Mucosa of descending colon (tissue), 3 donors: ENCODE measurements at regions not wholly inside any gene's neighbourhood (a gene's known extent, or its start where the extent isn't known, plus 50 kb on each side); places are given as distances from the start of the nearest gene placed in this dataset.

Experiments used
- ATAC-seq: fragments of 200-7000 bp; cut with Tn5 transposase; one replicate; pipeline ENCODE4 v1.9.1; 2020; ENCODE audit warnings: mild to moderate bottlenecking, moderate library complexity
- DNase-seq, 3 donors: peaks; one replicate each; pipeline ENCODE4 v3.0.0-alpha.2; 2020
- H3K36me3 ChIP-seq: fragments of 200-600 bp; one replicate; pipeline ENCODE4 v1.8.0; 2021; ENCODE audit warnings: low read depth, mild to moderate bottlenecking
- H3K4me1 ChIP-seq: fragments of 200-600 bp; one replicate; pipeline ENCODE4 v1.8.0; 2021; ENCODE audit warnings: low read depth, mild to moderate bottlenecking
- H3K4me3 ChIP-seq: fragments of 200-600 bp; one replicate; pipeline ENCODE4 v1.8.0; 2021; ENCODE audit warnings: mild to moderate bottlenecking
- H3K9me3 ChIP-seq: fragments of 200-600 bp; one replicate; pipeline ENCODE4 v1.8.0; 2021; ENCODE audit warnings: mild to moderate bottlenecking
- intact Hi-C, 2 donors: fragments of 100-400 bp; cut with DNase I in 1 of 2; cut with micrococcal nuclease in 1 of 2; formaldehyde crosslinking; loops; one replicate each; pipeline versions ENCODE4 v1.11.0 to v1.11.1; 2022; cut with DNase I, micrococcal nuclease
- TF ChIP-seq, protein P1 (sequence below): fragments of 200-600 bp; IDR thresholded peaks from one replicate; pipeline ENCODE4 v1.8.0; 2022; ENCODE audit warnings: antibody characterized with exemption, mild to moderate bottlenecking
- donor health status: DM: no; HTN: no; CAD: no; lungs with moderate emphysema.
- donor health status: DM: no; HTN: no; CAD: no.
- donor health status: DM: no; HTN: yes; CAD: no.

DNA sequence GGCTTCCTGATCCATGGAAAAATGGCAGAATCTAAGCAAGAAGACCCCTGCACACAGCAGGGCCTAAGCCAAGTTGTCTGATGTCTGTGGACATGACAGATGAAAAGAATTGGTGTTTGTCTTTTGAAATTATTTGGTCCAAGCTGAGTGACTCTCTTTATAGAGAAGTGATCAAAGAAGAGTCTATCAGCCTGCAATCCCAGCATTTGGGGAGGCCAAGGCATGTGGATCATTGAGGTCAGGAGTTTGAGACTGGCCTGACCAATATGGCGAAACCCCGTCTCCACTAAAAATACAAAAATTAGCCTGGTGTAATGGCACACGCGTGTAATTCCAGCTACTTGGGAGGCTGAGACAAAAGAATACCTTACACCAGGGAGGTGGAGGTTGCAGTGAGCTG lies 64.8 kb upstream of the TUNAR start:
- Histone ChIP-seq H3K36me3 (no peaks in the 10 kb centered on the region), H3K9me3 (peaks cover 6% of the 10 kb centered on the region), H3K4me3 (no peak overlapping the region), H3K4me1 (no peaks in the 10 kb centered on the region)
- ATAC-seq (no peak), DNase-seq (no peak)
- intact Hi-C loops, result no loop called here
- TF ChIP-seq, protein P1, sequence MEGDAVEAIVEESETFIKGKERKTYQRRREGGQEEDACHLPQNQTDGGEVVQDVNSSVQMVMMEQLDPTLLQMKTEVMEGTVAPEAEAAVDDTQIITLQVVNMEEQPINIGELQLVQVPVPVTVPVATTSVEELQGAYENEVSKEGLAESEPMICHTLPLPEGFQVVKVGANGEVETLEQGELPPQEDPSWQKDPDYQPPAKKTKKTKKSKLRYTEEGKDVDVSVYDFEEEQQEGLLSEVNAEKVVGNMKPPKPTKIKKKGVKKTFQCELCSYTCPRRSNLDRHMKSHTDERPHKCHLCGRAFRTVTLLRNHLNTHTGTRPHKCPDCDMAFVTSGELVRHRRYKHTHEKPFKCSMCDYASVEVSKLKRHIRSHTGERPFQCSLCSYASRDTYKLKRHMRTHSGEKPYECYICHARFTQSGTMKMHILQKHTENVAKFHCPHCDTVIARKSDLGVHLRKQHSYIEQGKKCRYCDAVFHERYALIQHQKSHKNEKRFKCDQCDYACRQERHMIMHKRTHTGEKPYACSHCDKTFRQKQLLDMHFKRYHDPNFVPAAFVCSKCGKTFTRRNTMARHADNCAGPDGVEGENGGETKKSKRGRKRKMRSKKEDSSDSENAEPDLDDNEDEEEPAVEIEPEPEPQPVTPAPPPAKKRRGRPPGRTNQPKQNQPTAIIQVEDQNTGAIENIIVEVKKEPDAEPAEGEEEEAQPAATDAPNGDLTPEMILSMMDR, result no peak

DNA sequence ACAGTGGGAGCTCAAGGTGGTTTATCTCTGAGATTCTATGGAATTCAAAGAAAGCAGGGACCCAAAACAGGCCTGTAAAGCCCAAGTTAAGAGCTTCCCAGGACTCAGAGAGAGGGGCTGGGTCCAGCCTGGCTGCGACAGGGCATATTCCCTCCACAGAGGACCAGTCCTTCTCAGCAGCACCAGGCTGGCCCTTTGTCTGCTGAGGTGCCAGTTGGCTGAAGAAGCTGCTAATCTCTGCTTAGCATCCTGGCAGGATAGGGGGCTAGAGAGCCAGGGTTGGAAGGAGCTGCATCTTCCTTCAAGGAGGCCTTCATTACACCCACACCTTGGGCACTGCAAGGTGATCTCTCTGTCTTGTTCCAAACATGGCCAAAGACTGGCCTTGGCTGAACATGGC lies 68.3 kb upstream of the TUNAR start:
- TF ChIP-seq, protein P1, result no peak
- Histone ChIP-seq H3K9me3 (peaks cover 17% of the 10 kb centered on the region), H3K4me1 (no peaks in the 10 kb centered on the region), H3K36me3 (no peaks in the 10 kb centered on the region), H3K4me3 (no peak overlapping the region)
- ATAC-seq (no peak), DNase-seq (no peak)
- intact Hi-C loops, result no loop called here

DNA sequence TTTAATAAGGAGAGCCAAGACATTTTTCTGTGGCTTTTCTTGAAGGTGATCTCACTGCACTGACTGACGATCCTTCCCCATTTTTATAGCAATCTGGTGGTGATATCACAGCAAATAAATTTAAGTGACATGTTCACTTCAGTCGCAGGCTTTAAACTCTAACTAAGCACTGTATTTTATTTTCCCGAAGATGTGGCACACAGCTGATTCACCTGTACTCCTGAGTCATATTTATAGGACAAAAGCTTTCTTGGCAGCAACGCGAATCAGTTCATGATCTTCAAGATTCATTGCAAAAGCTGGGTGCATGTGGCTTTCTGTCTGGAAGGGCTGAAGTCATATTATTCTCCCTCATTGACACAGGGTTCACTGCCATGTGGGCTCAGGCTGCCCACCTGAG lies 79.8 kb upstream of the TUNAR start:
- Histone ChIP-seq H3K36me3 (no peaks in the 10 kb centered on the region), H3K4me3 (no peak overlapping the region), H3K4me1 (no peaks in the 10 kb centered on the region), H3K9me3 (no peaks in the 10 kb centered on the region)
- TF ChIP-seq, protein P1, result no peak
- ATAC-seq (no peak), DNase-seq (no peak)
- intact Hi-C loops, result no loop called here

DNA sequence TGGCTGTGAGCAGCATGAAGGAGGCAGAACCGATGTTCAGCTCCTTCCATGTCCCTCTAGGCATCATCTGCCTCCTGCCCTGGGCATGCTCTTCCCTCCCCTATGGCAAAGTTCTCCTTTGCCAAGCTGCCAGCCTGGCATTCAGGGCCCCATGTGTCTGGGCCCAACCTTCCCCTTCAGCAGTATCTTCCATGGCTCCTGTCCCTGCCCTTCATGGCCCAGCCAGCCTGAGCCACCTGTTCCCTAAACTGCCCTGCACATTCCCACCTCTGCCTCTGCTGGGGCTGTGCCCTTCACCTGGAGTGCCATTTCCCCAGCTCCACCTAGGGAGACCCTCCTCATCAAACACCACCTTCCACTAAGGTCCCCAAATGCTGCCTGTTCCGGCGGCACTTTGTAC lies 74.0 kb upstream of the TCL1A start:
- H3K36me3 ChIP-seq, result no peaks in the 10 kb centered on the region
- TF ChIP-seq, protein P1, result no peak
- H3K4me3 ChIP-seq, result no peak overlapping the region
- ATAC-seq, result no peak
- no peaks in the 10 kb centered on the region for H3K9me3 ChIP-seq
- no peaks in the 10 kb centered on the region for H3K4me1 ChIP-seq
- intact Hi-C loops, result no loop called here
- no peak for DNase-seq

DNA sequence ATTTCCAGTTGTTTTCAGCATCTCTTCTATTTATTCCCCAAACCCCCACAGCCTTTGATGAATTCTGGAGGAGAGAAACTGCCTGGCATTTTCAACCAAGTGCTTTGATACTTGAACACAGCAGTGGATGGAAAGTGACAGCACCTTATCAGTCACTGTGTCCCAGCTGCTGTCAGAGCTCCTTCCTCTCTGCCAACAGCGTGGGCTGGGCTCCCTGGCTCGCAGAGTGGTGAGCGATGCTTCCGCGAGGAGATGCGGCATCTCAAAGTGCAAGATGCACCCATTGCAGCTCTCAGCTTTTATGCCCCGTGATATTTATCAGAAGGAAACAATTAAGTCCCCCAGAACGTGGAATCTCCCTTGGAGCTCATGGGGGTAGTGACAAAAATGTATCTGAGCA lies 72.6 kb upstream of the TCL1A start:
- intact Hi-C loops, result no loop called here
- no peaks in the 10 kb centered on the region for H3K9me3 ChIP-seq
- no peak overlapping the region for H3K4me3 ChIP-seq
- TF ChIP-seq, protein P1, result no peak
- no peaks in the 10 kb centered on the region for H3K4me1 ChIP-seq
- no peak for ATAC-seq
- H3K36me3 ChIP-seq, result no peaks in the 10 kb centered on the region
- no peak for DNase-seq

DNA sequence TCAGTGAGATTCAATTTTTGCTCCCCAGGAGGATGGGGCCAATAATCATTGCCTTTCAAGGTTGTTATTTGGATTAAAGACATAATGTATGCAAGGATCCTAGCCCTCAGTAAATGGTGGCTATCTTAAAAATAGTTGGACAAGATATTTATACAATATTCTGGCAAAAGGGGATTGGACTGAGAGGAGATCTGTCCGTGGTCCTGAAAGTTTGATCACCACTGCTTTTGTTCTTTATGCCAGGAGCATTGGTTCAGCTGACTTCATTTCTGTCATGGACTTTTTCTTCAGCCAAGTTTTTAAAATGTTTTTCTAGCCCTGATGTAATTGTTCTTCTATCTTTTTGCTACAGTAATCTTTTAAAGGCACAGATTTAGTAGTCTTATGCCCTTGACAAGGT lies 70.2 kb upstream of the TCL1A start:
- ATAC-seq (no peak), DNase-seq (peak in 1 of 3 donors; percentile 13)
- no peak overlapping the region for H3K4me3 ChIP-seq
- TF ChIP-seq, protein P1, result no peak
- no peaks in the 10 kb centered on the region for H3K36me3 ChIP-seq
- H3K4me1 ChIP-seq, result no peaks in the 10 kb centered on the region
- H3K9me3 ChIP-seq, result no peaks in the 10 kb centered on the region
- intact Hi-C loops, result no loop called here
